HEK293 (cell line): ENCODE measurements at regions not wholly inside any gene's neighbourhood (a gene's known extent, or its start where the extent isn't known, plus 50 kb on each side); places are given as distances from the start of the nearest gene placed in this dataset.

ENCODE experiments used
- CTCF ChIA-PET: fragments of 350-600 bp; formaldehyde crosslinking; extraction: SDS; loops from one replicate; lab custom pipeline; 2021; ENCODE audit warnings: antibody characterized with exemption; lab: Yijun Ruan, JAX
- POLR2A ChIA-PET: fragments of 300-600 bp; formaldehyde crosslinking; extraction: SDS; loops from one replicate; lab custom pipeline; 2020; ENCODE audit warnings: antibody characterized with exemption, inconsistent platforms; lab: Yijun Ruan, JAX
- H3K27ac ChIP-seq: fragments of 200-500 bp; sonication (Bioruptor generic); 2 replicates; pipeline ENCODE4 v1.5.1; 2014; ENCODE audit warnings: low read depth, low read length, control low read depth, inconsistent platforms; ENCODE audit errors: extremely low read depth
- H3K36me3 ChIP-seq, 2 experiments: fragments of 200-500 bp in 1 of 2; sonication (Bioruptor generic) in 1 of 2; 1 replicate in 1 of 2; 2 replicates in 1 of 2; pipeline ENCODE4 v1.5.1; 2014 to 2017; ENCODE audit warnings: inconsistent platforms in 2 of 2, low read length in 2 of 2; ENCODE audit not compliant: control insufficient read depth in 2 of 2, insufficient read depth in 1 of 2
- H3K4me1 ChIP-seq: fragments of 200-500 bp; sonication (Bioruptor generic); 2 replicates; pipeline ENCODE4 v1.5.1; 2014; ENCODE audit warnings: mild to moderate bottlenecking, low read length, inconsistent platforms; ENCODE audit not compliant: control insufficient read depth, insufficient read depth
- H3K4me3 ChIP-seq: 2 replicates; pipeline ENCODE4 v1.5.1; 2011; ENCODE audit warnings: low read depth, mild to moderate bottlenecking, control low read depth, low read length, moderate library complexity
- H3K9me3 ChIP-seq: fragments of 200-500 bp; sonication (Bioruptor generic); 2 replicates; pipeline ENCODE4 v1.5.1; 2014; ENCODE audit warnings: low read depth, low read length, inconsistent platforms; ENCODE audit not compliant: control insufficient read depth, insufficient read depth
- AEBP2 ChIP-seq: fragments of 450-650 bp; formaldehyde crosslinking; IDR thresholded peaks from 2 replicates; pipeline ENCODE4 v1.5.1; 2016; ENCODE audit warnings: missing biosample characterization, missing genetic modification characterization, borderline replicate concordance
- PRDM1 ChIP-seq: fragments of 450-650 bp; formaldehyde crosslinking; IDR thresholded peaks from 2 replicates; pipeline ENCODE4; 2016; ENCODE audit warnings: missing biosample characterization, missing genetic modification characterization
- SALL2 ChIP-seq: fragments of 450-650 bp; formaldehyde crosslinking; IDR thresholded peaks from 2 replicates; pipeline ENCODE4 v1.5.0; 2017; ENCODE audit warnings: missing biosample characterization, mild to moderate bottlenecking, missing genetic modification characterization, borderline replicate concordance
- SP7 ChIP-seq: fragments of 450-650 bp; formaldehyde crosslinking; IDR thresholded peaks from 2 replicates; pipeline ENCODE4 v1.5.1; 2016; ENCODE audit warnings: missing biosample characterization, missing genetic modification characterization
- ZBTB1 ChIP-seq: fragments of 450-650 bp; formaldehyde crosslinking; IDR thresholded peaks from 2 replicates; pipeline ENCODE4 v1.5.1; 2016; ENCODE audit warnings: missing biosample characterization, missing genetic modification characterization
- ZBTB10 ChIP-seq: fragments of 450-650 bp; formaldehyde crosslinking; IDR thresholded peaks from 2 replicates; pipeline ENCODE4 v1.5.1; 2016; ENCODE audit warnings: missing biosample characterization, missing genetic modification characterization
- ZBTB7A ChIP-seq: fragments of 450-650 bp; formaldehyde crosslinking; IDR thresholded peaks from 2 replicates; pipeline ENCODE4 v1.5.1; 2016; ENCODE audit warnings: low read depth, missing biosample characterization, missing genetic modification characterization
- ZEB2 ChIP-seq: fragments of 450-650 bp; formaldehyde crosslinking; IDR thresholded peaks from 2 replicates; pipeline ENCODE4 v1.5.1; 2016; ENCODE audit warnings: missing biosample characterization, missing genetic modification characterization
- ZFP37 ChIP-seq: fragments of 450-650 bp; formaldehyde crosslinking; IDR thresholded peaks from 2 replicates; pipeline ENCODE4 v1.5.1; 2016; ENCODE audit warnings: missing biosample characterization, missing genetic modification characterization
- ZIC2 ChIP-seq: fragments of 450-650 bp; formaldehyde crosslinking; IDR thresholded peaks from 2 replicates; pipeline ENCODE4 v1.5.1; 2016; ENCODE audit warnings: missing biosample characterization, missing genetic modification characterization
- ZNF10 ChIP-seq: fragments of 450-650 bp; formaldehyde crosslinking; IDR thresholded peaks from 2 replicates; pipeline ENCODE4 v1.5.1; 2017; ENCODE audit warnings: missing biosample characterization, missing genetic modification characterization
- ZNF138 ChIP-seq: fragments of 450-650 bp; formaldehyde crosslinking; IDR thresholded peaks from 2 replicates; pipeline ENCODE4 v1.5.1; 2016; ENCODE audit warnings: missing biosample characterization, missing genetic modification characterization, borderline replicate concordance
- ZNF174 ChIP-seq: fragments of 450-650 bp; formaldehyde crosslinking; IDR thresholded peaks from 2 replicates; pipeline ENCODE4 v1.5.0; 2017; ENCODE audit warnings: missing biosample characterization, mild to moderate bottlenecking, missing genetic modification characterization
- ZNF184 ChIP-seq: fragments of 450-650 bp; IDR thresholded peaks from 2 replicates; pipeline ENCODE4 v1.5.1; 2018; ENCODE audit warnings: missing biosample characterization, mild to moderate bottlenecking, missing genetic modification characterization
- ZNF24 ChIP-seq: fragments of 450-650 bp; formaldehyde crosslinking; IDR thresholded peaks from 2 replicates; pipeline ENCODE4 v1.5.1; 2016; ENCODE audit warnings: missing biosample characterization, missing genetic modification characterization
- ZNF266 ChIP-seq: fragments of 450-650 bp; formaldehyde crosslinking; IDR thresholded peaks from 2 replicates; pipeline ENCODE4 v1.5.1; 2016; ENCODE audit warnings: missing biosample characterization, missing genetic modification characterization, low read depth
- ZNF302 ChIP-seq: fragments of 450-650 bp; formaldehyde crosslinking; IDR thresholded peaks from 2 replicates; pipeline ENCODE4 v1.5.1; 2016; ENCODE audit warnings: missing biosample characterization, missing genetic modification characterization, low read depth
- ZNF366 ChIP-seq: fragments of 450-650 bp; formaldehyde crosslinking; conservative IDR thresholded peaks from 2 replicates; pipeline ENCODE4 v1.5.1; 2016; ENCODE audit warnings: missing biosample characterization, missing genetic modification characterization
- ZNF518A ChIP-seq: fragments of 450-650 bp; formaldehyde crosslinking; conservative IDR thresholded peaks from 2 replicates; pipeline ENCODE4 v1.5.1; 2016; ENCODE audit warnings: low read depth, missing biosample characterization, missing genetic modification characterization
- ZNF624 ChIP-seq: fragments of 450-650 bp; formaldehyde crosslinking; IDR thresholded peaks from 2 replicates; pipeline ENCODE4 v1.5.1; 2017; ENCODE audit warnings: missing biosample characterization, missing genetic modification characterization
- ZNF654 ChIP-seq: fragments of 450-650 bp; formaldehyde crosslinking; IDR thresholded peaks from 2 replicates; pipeline ENCODE4 v1.5.1; 2016; ENCODE audit warnings: low read depth, missing biosample characterization, missing genetic modification characterization
- ZNF660 ChIP-seq: fragments of 450-650 bp; IDR thresholded peaks from 2 replicates; pipeline ENCODE4 v1.5.1; 2018; ENCODE audit warnings: missing biosample characterization, mild to moderate bottlenecking, missing genetic modification characterization
- ZNF707 ChIP-seq: fragments of 450-650 bp; formaldehyde crosslinking; IDR thresholded peaks from 2 replicates; pipeline ENCODE4 v1.5.1; 2016; ENCODE audit warnings: missing biosample characterization, missing genetic modification characterization
- ZNF747 ChIP-seq: fragments of 450-650 bp; formaldehyde crosslinking; IDR thresholded peaks from 2 replicates; pipeline ENCODE4 v1.5.1; 2016; ENCODE audit warnings: missing biosample characterization, missing genetic modification characterization

- TF ChIP-seq ZNF518A (tag by site-specific recombination) (no peak), ZNF184 (no peak), ZNF302 (tag by site-specific recombination) (no peak), ZNF654 (tag by site-specific recombination) (no peak), ZNF266 (no peak), ZNF138 (tag by site-specific recombination) (no peak), AEBP2 (tag by site-specific recombination) (no peak), ZNF10 (tag by site-specific recombination) (no peak)
- TF ChIP-seq, all 188 proteins: peak for 0
These were observed 203.5 kb upstream of the PMEPA1 start (continued) for GRCh38 chr20:57913156-57913930.

GRCh38 chr20:57912227-57912582 is 202.4 kb upstream of the PMEPA1 start:
- no peaks in the 10 kb centered on the region for H3K4me1 ChIP-seq
- H3K27ac ChIP-seq = no peak overlapping the region
- ChIA-PET POLR2A (no interaction called here), CTCF (interaction anchor here (0.7 kb wide), 1 partner anchor 115 kb away, joined by 3 read pairs; no protein-coding TSS in a partner anchor)
- TF ChIP-seq ZNF24 (no peak), ZNF660 (tag by site-specific recombination) (no peak), ZNF624 (tag by site-specific recombination) (no peak), ZNF174 (tag by site-specific recombination) (no peak), ZNF707 (no peak), SP7 (no peak), ZBTB7A (tag by site-specific recombination) (no peak), ZNF747 (no peak)
- no peaks in the 10 kb centered on the region for H3K9me3 ChIP-seq
- H3K4me3 ChIP-seq = no peak overlapping the region
- no peaks in the 10 kb centered on the region for H3K36me3 ChIP-seq

GRCh38 chr20:57911512-57912226 is 201.9 kb upstream of the PMEPA1 start:
- H3K4me1 ChIP-seq = no peaks in the 10 kb centered on the region
- CTCF ChIA-PET = interaction anchor here (0.7 kb wide), 1 partner anchor 116 kb away, joined by 3 read pairs; no protein-coding TSS in a partner anchor
- H3K4me3 ChIP-seq = no peak overlapping the region
- POLR2A ChIA-PET = no interaction called here
- H3K36me3 ChIP-seq = no peaks in the 10 kb centered on the region
- no peaks in the 10 kb centered on the region for H3K9me3 ChIP-seq
- no peak overlapping the region for H3K27ac ChIP-seq
- TF ChIP-seq ZBTB1 (tag by site-specific recombination) (no peak), ZEB2 (tag by site-specific recombination) (no peak), ZIC2 (tag by site-specific recombination) (0 out of 2 replicates have a peak, but pooled peaks have one; percentile 11), SALL2 (tag by site-specific recombination) (no peak), ZNF366 (no peak), PRDM1 (tag by site-specific recombination) (no peak), ZFP37 (tag by site-specific recombination) (no peak), ZBTB10 (tag by site-specific recombination) (no peak)
